Spleen (tissue), 11 donors: ENCODE measurements at regions not wholly inside any gene's neighbourhood (a gene's known extent, or its start where the extent isn't known, plus 50 kb on each side); places are given as distances from the start of the nearest gene placed in this dataset.
A peak's percentile ranks its signal among the peaks of the same experiment; 100 is the strongest.

Source experiments
- DNase-seq: peaks from one replicate; pipeline ENCODE4 v3.0.0-alpha.2; 2020
- H3K27ac ChIP-seq, 8 donors: fragments of 200-600 bp; sonication (generic) in 7 of 8; 1 replicate in 4 of 8; 2 replicates in 4 of 8; pipeline versions ENCODE4 v1.5.0 to v1.8.0; 2016 to 2021; ENCODE audit warnings: inconsistent platforms in 4 of 8, mild to moderate bottlenecking in 4 of 8, moderate library complexity in 1 of 8
- H3K27me3 ChIP-seq, 7 donors: fragments of 200-600 bp; sonication (generic) in 6 of 7; replicated peaks in 1 of 7; 1 replicate in 4 of 7; 2 replicates in 3 of 7; pipeline versions ENCODE4 v1.5.0 to v1.8.0; 2016 to 2021; ENCODE audit warnings: inconsistent platforms in 3 of 7, mild to moderate bottlenecking in 1 of 7
- H3K36me3 ChIP-seq, 6 donors: fragments of 200-600 bp; sonication (generic) in 5 of 6; 1 replicate in 4 of 6; 2 replicates in 2 of 6; pipeline versions ENCODE4 v1.5.0 to v1.8.0; 2016 to 2021; ENCODE audit warnings: inconsistent platforms in 2 of 6
- H3K4me1 ChIP-seq, 6 donors: fragments of 200-600 bp; sonication (generic) in 5 of 6; 1 replicate in 3 of 6; 2 replicates in 3 of 6; pipeline versions ENCODE4 v1.5.0 to v1.8.0; 2016 to 2021; ENCODE audit warnings: inconsistent platforms in 3 of 6
- H3K4me3 ChIP-seq, 8 donors: fragments of 200-600 bp; sonication (generic) in 7 of 8; 1 replicate in 4 of 8; 2 replicates in 4 of 8; pipeline versions ENCODE4 v1.5.0 to v1.8.0; 2016 to 2021; ENCODE audit warnings: inconsistent platforms in 4 of 8, mild to moderate bottlenecking in 4 of 8, moderate library complexity in 2 of 8
- H3K9me3 ChIP-seq, 8 donors: fragments of 200-600 bp; sonication (generic) in 7 of 8; 1 replicate in 4 of 8; 2 replicates in 4 of 8; pipeline versions ENCODE4 v1.5.0 to v1.8.0; 2016 to 2021; ENCODE audit warnings: inconsistent platforms in 4 of 8
- POLR2A ChIP-seq, 3 donors: fragments of 450-650 bp; IDR thresholded peaks; one replicate each; pipeline ENCODE4 v1.5.1; 2017; ENCODE audit warnings: antibody characterized with exemption in 3 of 3, mild to moderate bottlenecking in 1 of 3
- POLR2AphosphoS5 ChIP-seq, 3 donors: sonication (generic); formaldehyde crosslinking; IDR thresholded peaks; one replicate each; pipeline ENCODE4 v1.5.1; 2017; ENCODE audit warnings: antibody characterized with exemption in 3 of 3
- WGBS, 5 donors: extraction: QIAGEN DNeasy Blood & Tissue Kit in 3 of 5; methylation state at CpG; one replicate each; pipeline versions ENCODE4 v1.1.5 to v1.1.7; 2013 to 2018; 5-methylcytosine and 5-hydroxymethylcytosine counted together
- intact Hi-C: fragments of 100-400 bp; cut with DNase I; formaldehyde crosslinking; loops from one replicate; pipeline ENCODE4 v1.15.0; 2023; ENCODE audit warnings: low total_unique reads
- TF ChIP-seq, protein P1 (sequence below), 11 experiments: fragments of 200-600 bp in 7 of 11; fragments of 450-650 bp in 4 of 11; sonication (generic) in 4 of 11; IDR thresholded peaks in 8 of 11; conservative IDR thresholded peaks in 3 of 11; 1 replicate in 7 of 11; 2 replicates in 4 of 11; pipeline versions ENCODE4 v1.4.0 to v1.8.0; 2016 to 2021; ENCODE audit warnings: antibody characterized with exemption in 11 of 11, inconsistent platforms in 4 of 11, mild to moderate bottlenecking in 1 of 11
- donor health status: healthy with polysubstance abuse.
- donor health status: DM: no; HTN: no; CAD: no; lungs with moderate emphysema.
- donor health status: DM: no; HTN: no; CAD: no.
- donor health status: Bipolar disorder and iron deficiency.
- donor health status: healthy.
- donor health status: DM: no; HTN: no; CAD: no.
- donor health status: DM: yes; HTN: yes; CAD: no.

DNA sequence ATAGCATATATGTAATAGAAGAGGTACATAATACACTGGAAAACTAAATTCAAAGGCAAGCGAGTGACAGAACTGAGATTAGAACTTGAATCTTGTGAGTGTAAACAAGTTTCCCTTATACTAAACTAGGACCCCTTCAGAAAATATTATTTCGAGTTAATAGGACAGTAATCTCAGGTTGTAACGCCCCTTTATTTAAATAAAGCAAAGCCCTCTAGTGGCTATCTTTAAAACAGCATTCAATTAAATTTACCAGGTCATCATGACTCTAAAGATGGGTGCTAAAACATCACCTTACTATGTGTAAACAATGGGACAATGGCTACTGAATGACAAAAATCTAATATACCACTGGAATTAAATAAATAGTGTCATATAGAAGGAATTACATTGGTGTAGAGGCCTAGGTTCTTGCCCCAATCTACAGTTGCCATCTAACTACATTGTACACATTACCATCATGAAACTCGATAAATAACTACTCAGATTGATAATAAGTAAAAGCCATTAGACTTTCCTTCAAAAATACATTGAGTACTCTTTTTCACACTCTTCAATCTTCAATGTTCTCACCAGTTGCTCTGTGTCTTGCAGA is 255.4 kb upstream of the IRAK1BP1 start:
- intact Hi-C loops = no loop called here
- H3K4me3 ChIP-seq = no peak overlapping the region
- H3K27me3 ChIP-seq = no peaks in the 10 kb centered on the region
- 50 to 58% (median 54%) methylated on average over 4 of the region's 4 CpGs for WGBS, 5 donors
- no peak for DNase-seq
- H3K9me3 ChIP-seq = no peaks in the 10 kb centered on the region
- H3K4me1 ChIP-seq = no peaks in the 10 kb centered on the region
- H3K27ac ChIP-seq = no peak overlapping the region
- TF ChIP-seq POLR2A (IDR thresholded peaks at IDR 0.05) (no peak), POLR2AphosphoS5 (IDR thresholded peaks at IDR 0.05) (no peak)
- TF ChIP-seq, protein P1, sequence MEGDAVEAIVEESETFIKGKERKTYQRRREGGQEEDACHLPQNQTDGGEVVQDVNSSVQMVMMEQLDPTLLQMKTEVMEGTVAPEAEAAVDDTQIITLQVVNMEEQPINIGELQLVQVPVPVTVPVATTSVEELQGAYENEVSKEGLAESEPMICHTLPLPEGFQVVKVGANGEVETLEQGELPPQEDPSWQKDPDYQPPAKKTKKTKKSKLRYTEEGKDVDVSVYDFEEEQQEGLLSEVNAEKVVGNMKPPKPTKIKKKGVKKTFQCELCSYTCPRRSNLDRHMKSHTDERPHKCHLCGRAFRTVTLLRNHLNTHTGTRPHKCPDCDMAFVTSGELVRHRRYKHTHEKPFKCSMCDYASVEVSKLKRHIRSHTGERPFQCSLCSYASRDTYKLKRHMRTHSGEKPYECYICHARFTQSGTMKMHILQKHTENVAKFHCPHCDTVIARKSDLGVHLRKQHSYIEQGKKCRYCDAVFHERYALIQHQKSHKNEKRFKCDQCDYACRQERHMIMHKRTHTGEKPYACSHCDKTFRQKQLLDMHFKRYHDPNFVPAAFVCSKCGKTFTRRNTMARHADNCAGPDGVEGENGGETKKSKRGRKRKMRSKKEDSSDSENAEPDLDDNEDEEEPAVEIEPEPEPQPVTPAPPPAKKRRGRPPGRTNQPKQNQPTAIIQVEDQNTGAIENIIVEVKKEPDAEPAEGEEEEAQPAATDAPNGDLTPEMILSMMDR (IDR thresholded peaks at IDR 0.05 in 8 of 11, conservative IDR thresholded peaks at IDR 0.05 in 3 of 11) = peak in 2 of 11 experiments; percentile 16 to 36
- no peaks in the 10 kb centered on the region for H3K36me3 ChIP-seq

DNA sequence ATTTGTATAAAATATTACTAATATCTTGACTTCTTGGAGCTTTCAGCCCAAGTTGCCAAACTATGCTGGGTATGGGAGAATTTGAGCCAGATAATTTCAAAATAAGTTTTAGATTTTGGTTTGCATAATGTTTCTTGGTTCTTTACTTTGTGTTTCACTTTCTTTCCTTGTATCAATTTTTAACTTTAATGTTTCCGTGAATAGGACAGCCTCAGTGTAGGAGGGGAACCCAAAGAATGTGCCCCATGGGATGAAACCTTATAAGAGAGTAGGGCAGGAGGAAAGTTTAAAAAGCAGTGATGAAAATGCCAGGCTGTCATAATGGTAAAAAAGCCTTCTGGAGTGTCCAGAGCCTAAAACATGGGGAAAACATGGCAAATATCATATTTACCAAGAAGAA is 252.4 kb upstream of the IRAK1BP1 start:
- intact Hi-C loops = no loop called here

GRCh38 chr6:78615430-78615904 is 251.9 kb upstream of the IRAK1BP1 start:
- H3K9me3 ChIP-seq = no peaks in the 10 kb centered on the region
- WGBS, 5 donors = 68 to 82% (median 78%) methylated on average over 1 of the region's 1 CpG
- H3K27ac ChIP-seq = no peak overlapping the region
- H3K27me3 ChIP-seq = no peaks in the 10 kb centered on the region
- TF ChIP-seq POLR2AphosphoS5 (IDR thresholded peaks at IDR 0.05) (no peak), POLR2A (IDR thresholded peaks at IDR 0.05) (no peak)
- TF ChIP-seq, protein P1 (IDR thresholded peaks at IDR 0.05 in 8 of 11, conservative IDR thresholded peaks at IDR 0.05 in 3 of 11) = no peak
- no peak overlapping the region for H3K4me3 ChIP-seq
- H3K36me3 ChIP-seq = no peaks in the 10 kb centered on the region
- intact Hi-C loops = no loop called here
- no peaks in the 10 kb centered on the region for H3K4me1 ChIP-seq
- DNase-seq = no peak

More for the DNA sequence above, 252.4 kb upstream of the IRAK1BP1 start:
- TF ChIP-seq, protein P1 (IDR thresholded peaks at IDR 0.05 in 8 of 11, conservative IDR thresholded peaks at IDR 0.05 in 3 of 11) = no peak
- TF ChIP-seq POLR2A (IDR thresholded peaks at IDR 0.05) = no peak
- H3K27ac ChIP-seq = no peak overlapping the region
- H3K9me3 ChIP-seq = no peaks in the 10 kb centered on the region
- no peaks in the 10 kb centered on the region for H3K27me3 ChIP-seq
- WGBS, 5 donors = 0 to 78% (median 39%) methylated on average over 1 of the region's 1 CpG
- DNase-seq = no peak
- no peaks in the 10 kb centered on the region for H3K4me1 ChIP-seq
- H3K36me3 ChIP-seq = no peaks in the 10 kb centered on the region
- no peak overlapping the region for H3K4me3 ChIP-seq

DNA sequence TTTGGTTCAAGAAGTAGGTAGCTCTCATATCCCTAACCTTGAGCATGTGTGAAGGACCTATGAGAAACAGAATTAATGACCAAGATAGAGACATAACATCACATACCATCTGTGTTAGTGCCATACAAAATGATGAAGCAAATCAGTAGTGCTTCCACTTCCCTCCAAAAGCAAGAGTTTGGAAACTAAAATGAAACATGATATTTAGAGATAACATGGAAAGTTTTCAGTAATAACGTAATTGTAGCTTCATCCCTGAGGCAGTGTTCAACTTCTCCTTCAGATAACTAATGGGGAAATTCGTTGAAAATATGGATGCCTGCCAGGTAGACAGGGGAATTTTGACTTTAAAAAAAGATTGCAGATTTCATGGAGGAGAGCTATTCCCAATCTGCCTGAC is 248.4 kb upstream of the IRAK1BP1 start:
- intact Hi-C loops = no loop called here
- 47 to 64% (median 60%) methylated on average over 2 of the region's 2 CpGs for WGBS, 5 donors
- TF ChIP-seq, protein P1 (IDR thresholded peaks at IDR 0.05 in 8 of 11, conservative IDR thresholded peaks at IDR 0.05 in 3 of 11) = no peak
- TF ChIP-seq POLR2A (IDR thresholded peaks at IDR 0.05) (no peak), POLR2AphosphoS5 (IDR thresholded peaks at IDR 0.05) (no peak)

More for the DNA sequence above, 248.4 kb upstream of the IRAK1BP1 start:
- Histone ChIP-seq H3K4me1 (no peaks in the 10 kb centered on the region), H3K27me3 (no peaks in the 10 kb centered on the region), H3K4me3 (no peak overlapping the region), H3K27ac (no peak overlapping the region), H3K36me3 (no peaks in the 10 kb centered on the region), H3K9me3 (no peaks in the 10 kb centered on the region)
- no peak for DNase-seq
